NOMO-1 treated with dmso at 0.1 percent for 144 hours (cell line): ENCODE measurements at regions not wholly inside any gene's neighbourhood (a gene's known extent, or its start where the extent isn't known, plus 50 kb on each side); places are given as distances from the start of the nearest gene placed in this dataset.
A peak's percentile ranks its signal among the peaks of the same experiment; 100 is the strongest.

Experiments
- DNase-seq: peaks from one replicate; lab custom pipeline; 2025; ENCODE audit not compliant: unreplicated experiment; lab: John Stamatoyannopoulos, UW

- DNase-seq: no peak
Observed at GRCh38 chr14:104355101-104356019, 217.0 kb downstream of the KIF26A start.

- no peak for DNase-seq
Observed at GRCh38 chr14:104356020-104356737, 217.8 kb downstream of the KIF26A start.

DNA sequence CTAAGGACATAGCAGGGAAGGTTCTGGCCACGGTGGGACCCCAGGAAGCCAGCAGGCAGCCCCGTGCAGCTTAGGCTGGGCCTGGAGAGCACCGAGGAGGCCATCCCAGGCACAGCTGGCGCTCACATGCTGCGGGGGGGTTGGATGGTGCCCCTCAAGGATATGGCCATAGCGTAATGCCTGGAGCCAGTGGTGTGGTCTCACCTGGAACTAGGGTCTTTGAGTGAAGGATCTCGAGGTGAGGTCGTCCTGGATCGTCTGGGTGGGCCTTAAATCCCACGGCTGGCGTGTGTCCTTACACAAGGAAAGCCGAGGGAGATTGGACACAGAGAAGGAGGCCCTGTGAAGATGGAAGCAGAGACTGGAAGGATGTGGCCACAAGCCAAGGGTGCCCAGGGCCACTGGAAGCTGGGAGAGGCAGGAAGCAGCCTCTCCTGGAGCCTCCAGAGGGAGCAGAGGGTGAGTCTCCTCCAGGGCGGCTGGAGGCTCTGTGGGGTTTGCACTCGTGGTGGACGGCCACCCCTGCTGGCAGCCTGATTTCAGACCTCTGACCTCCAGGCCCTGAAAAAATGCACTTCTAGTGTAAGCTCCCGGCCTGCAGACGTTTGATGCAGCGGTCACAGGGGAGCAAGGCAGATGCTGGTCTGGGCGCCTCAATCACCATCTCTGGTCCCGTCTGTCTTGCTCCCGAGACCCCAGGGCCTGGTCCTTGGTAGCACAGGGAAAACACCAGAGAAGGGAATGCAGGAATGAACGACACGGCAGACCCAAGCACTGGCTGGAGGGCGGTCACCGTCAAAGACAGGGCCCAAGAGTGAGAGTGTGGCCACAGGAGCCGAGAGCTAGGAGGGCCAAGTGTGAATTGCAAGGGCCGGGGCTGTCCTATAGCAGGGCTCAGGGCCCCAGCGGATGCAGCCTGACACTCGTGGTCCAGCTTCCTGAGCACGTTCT, 218.6 kb downstream of the KIF26A start:
- no peak for DNase-seq

GRCh38 chr14:104357689-104358527, 219.5 kb downstream of the KIF26A start:
- DNase-seq: no peak

- no peak for DNase-seq
Observed at GRCh38 chr14:104358528-104359300, 220.3 kb downstream of the KIF26A start.

GRCh38 chr14:104359301-104359968, 220.1 kb upstream of the C14orf180 start:
- DNase-seq: no peak

DNA sequence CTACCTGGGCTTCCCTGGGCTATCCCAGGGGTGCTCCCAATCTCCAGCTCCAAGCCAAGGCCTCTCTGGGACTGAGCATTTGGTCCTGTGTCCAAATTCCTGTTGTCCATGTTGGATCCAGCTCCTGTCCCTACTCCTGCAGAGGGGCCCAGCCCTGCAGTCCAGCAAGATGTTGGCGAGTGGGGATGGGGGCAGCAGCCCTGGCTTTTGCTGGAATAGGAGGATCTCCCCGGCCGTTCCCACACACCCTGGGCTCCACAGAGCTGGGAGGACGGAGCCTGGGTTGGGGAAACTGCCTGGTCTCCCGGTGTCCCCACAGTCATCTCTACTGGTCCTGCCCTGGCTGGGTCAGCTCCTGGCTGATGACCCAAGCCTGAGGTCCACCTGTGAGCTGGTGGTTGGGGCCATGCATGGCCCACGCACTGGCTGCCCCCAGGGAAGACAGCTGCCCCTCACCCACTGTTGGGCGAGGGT, 219.6 kb upstream of the C14orf180 start:
- DNase-seq: no peak

DNA sequence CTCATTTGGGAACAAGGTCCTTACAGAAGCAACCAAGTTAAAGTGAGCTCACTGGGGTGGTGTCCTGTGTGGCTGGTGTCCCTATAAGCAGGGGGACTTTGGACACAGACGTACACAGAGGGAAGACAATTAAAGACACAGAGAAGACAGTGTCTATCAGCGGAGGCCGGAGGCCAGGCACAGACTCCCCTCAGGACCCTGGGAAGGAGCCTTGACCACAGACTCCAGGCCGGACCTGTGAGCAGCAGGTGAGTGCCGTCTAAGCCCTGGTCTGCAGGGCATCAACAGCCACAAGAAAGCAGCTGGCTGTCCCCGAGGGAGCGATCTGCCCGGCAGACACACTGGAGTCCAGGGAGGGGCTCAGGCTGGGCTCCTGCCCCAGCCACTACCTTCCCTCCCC, 219.1 kb upstream of the C14orf180 start:
- DNase-seq: no peak

GRCh38 chr14:104361101-104361591, 218.4 kb upstream of the C14orf180 start:
- no peak for DNase-seq

DNA sequence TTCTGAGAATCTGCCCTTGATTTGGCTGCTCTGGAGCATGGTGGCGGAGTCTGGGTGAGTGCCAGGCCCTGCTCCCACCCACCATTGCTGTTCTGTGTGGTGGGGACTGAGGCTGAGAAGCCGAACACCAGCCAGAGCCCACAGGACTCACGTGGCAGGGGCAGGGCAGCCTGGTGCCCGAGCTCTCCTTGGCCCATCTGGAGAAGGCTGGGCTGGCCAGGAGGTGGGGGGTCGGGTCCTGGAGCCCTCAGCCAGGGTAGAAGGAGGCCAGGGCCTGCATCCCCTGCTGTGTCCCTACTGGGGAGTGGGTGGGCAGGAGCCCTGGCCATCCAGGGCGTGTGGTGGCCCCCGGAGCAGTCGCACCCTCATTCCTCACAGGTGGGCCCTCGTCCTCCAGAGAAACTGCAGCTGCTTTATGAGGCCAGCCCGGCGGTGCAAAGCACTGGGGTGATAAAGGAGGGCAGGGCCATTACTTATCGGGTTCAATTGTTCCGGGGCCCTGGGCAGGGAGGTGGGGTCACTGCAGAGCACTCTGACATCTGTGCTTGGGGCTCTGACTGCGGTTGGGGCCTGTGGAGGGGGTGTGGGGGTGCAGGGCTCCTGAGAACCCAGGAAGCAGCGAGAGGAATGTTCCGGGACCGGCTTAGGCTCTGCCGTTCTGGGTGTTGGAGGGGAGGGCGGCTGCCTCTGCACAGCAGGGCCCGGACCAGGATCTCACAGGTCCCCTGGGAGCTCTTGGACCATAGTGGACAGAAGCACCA, 217.5 kb upstream of the C14orf180 start:
- no peak for DNase-seq

DNA sequence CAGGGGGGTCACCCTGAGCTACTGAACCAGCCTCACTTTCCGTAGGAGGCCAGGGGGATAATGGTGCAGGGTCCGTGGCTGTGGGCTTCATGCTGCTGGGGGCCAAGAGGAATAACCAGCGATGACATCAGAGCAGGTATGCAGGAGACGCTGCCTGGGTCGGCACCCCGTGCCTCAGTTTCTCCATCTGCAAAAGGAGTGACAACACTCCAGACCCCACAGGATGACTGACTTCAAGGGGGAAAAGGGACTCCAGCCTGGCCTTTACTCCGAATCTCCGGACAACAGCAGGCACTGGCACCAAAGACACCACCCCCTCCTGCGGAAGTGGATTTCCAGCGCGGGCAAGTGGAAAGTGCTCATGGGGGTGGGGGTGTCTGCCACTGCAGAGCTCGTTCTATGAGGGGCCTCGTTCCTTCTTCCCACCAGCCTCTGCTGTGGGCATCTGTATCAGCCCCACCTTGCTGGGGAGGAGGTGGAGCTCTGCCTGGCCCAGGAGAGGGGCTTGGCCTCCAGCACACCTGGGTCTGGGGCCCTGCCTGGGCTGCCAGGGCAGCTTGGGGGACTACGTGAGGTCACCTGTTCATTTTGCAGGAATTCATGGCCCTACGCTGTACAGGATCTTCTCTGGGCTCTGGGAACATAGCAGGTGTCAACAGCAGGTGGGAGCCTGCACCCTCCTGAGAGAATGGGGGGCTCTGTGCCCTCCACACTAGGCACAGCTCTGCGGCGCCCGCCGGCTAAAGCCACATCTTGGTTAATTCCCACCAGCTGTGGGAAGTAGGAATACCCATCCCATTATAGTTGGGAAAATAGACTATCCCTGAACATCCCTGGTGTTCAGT, 216.6 kb upstream of the C14orf180 start:
- DNase-seq: no peak

DNA sequence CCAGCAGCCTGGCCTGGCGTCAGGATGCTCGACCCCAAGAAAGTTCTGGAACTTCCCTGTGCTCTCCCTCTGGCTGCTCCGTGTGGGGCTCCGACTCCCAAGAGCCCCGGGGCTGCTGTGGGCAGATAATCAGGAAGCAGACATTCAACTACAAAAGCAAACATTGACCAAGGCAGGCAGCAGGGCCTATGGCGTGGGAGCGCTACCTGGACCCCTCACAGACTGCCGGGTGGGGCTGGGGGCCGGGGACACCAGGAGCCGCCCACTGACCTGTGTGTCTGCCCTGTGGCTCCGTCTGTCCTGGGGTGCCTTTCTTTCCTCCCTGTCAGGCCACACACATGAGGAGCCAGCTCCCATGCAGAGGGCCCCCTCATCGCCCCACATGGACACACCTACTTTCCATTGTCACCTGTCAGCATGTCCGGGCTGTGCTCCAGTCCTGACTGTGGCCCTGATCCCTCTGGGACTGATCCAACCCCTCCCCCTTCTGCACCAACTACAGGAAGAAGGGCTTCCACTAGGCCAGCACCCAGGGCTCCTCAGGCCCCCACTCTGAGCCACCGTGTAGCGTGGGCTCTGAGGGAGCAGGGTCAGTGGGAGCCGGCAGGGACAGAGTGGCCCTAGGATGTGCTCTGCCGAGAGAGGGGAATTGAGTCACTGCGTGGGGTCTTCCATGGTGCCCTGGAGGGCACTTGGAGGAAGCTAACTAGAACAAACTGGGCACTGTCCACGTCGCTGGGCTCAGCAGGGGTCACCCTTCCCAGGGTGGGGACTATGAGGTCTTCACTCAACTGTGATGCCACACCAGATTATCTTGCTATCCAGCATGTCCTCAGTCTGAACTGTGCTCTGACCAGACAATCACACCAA, 215.4 kb upstream of the C14orf180 start:
- no peak for DNase-seq

DNA sequence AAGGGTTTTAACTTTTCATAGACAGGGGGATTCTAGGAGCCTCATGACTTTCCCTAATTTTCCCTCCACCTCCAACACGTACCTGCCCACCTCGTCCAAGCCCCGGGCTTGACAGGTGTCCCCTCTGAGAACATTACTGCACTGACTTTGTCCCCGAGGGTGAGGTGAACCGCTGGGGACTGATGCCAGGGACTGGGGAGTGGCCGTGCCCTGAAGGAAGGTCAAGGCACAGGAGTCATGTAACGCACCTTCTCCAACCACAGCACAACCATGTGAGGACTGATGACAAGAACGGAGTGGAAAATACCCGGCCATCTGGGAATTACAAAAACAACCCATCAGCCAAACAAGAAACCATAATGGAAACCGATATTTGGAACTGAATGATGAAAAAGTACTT, 214.7 kb upstream of the C14orf180 start:
- DNase-seq: peak; percentile 11

DNA sequence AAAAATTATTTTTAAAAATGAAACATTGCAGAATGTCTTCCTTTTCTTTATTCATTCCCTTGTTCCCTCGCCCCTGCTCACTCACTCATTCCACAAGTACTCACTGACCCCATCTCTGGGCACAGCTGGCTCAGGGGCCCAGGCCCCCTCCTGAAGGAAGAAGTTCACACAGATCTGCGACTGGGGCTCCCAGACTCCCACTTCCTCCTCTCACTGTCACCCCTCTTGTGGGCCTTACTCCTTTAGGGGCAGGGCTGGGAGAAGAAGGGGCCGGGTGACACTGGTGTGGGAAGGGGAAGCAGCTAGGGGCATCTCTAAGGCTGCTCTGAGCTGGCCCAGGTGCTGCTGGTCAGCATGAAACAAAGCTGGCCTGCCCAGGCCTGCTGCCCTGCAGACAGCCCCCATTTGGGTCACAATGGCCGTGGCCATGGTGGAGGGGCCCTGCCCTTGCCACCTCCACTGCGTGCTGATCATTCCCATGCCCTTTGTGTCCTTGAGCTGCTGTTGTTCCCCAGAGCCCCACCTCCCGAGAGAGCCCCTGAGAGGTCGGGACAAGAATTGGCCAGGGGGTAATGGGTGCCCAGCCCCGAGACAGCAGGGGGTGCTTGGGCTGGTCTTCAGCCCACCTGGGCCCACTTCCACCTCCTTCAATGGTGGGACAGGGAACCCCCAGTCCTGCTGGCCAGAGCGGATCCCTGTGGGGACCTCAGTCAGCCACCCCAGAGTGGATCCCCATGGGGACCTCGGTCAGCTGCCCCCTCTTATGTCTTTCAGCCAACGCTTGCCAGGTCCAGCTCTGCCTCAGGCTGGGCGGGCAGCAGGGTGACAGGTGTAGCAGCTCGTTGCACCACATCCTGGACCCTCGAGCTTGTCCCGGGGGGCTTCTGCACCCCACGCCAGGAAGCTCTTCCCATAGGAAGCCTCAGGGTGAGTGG, 212.4 kb upstream of the C14orf180 start:
- no peak for DNase-seq
